Mesothelial cell of epicardium (in vitro differentiated cells): ENCODE measurements at regions not wholly inside any gene's neighbourhood (a gene's known extent, or its start where the extent isn't known, plus 50 kb on each side); places are given as distances from the start of the nearest gene placed in this dataset.

Experiments
- DNase-seq, 2 experiments: peaks; one replicate each; pipeline ENCODE4 v3.0.0; 2021; ENCODE audit warnings: low spot score in 2 of 2; ENCODE audit not compliant: unreplicated experiment in 2 of 2
- H3K27ac Mint-ChIP-seq: 2 replicates; pipeline ENCODE4 v1.8.0; 2021; ENCODE audit warnings: mixed read lengths
- H3K27me3 Mint-ChIP-seq: 2 replicates; pipeline ENCODE4 v1.8.0; 2021; ENCODE audit warnings: low read depth, mixed read lengths
- H3K36me3 Mint-ChIP-seq: 2 replicates; pipeline ENCODE4 v1.8.0; 2021; ENCODE audit warnings: mixed read lengths
- H3K4me1 Mint-ChIP-seq: 2 replicates; pipeline ENCODE4 v1.8.0; 2021; ENCODE audit warnings: mixed read lengths
- H3K4me3 Mint-ChIP-seq: 2 replicates; pipeline ENCODE4 v1.8.0; 2021; ENCODE audit warnings: mild to moderate bottlenecking, moderate library complexity, mixed read lengths
- H3K9me3 Mint-ChIP-seq: 2 replicates; pipeline ENCODE4 v1.8.0; 2021; ENCODE audit warnings: mixed read lengths
- TF ChIP-seq, protein P1 (sequence below): fragments of 200-600 bp; sonication (generic); IDR thresholded peaks from one replicate; pipeline ENCODE4 v1.5.0; 2021; ENCODE audit warnings: antibody characterized with exemption; ENCODE audit not compliant: unreplicated experiment

DNA sequence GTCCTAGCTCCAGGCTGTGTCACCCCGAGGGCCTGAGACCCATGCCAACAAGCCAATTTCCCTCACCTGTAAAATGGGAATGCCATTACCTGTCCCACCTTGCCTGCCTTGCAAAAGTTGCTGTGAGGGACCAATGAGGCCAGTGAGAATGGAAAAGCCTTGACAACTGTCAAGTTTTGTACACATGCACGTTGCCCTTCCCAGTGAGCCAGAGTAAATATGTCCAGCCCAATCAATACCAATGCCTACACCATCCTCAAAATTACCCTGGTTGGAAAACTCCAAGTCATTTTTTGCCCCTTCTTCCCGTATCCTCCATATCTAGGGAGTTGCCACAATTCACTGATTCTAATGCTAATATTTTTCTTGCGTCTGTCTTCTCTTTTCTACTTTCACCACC is 73.5 kb upstream of the RASGRF1 start:
- H3K4me3 Mint-ChIP-seq = no peak overlapping the region
- no peak for DNase-seq
- peaks cover 3% of the 10 kb centered on the region for H3K27me3 Mint-ChIP-seq
- H3K4me1 Mint-ChIP-seq = peaks cover 3% of the 10 kb centered on the region
- H3K9me3 Mint-ChIP-seq = no peaks in the 10 kb centered on the region
- H3K36me3 Mint-ChIP-seq = no peaks in the 10 kb centered on the region
- H3K27ac Mint-ChIP-seq = no peak overlapping the region
- TF ChIP-seq, protein P1, sequence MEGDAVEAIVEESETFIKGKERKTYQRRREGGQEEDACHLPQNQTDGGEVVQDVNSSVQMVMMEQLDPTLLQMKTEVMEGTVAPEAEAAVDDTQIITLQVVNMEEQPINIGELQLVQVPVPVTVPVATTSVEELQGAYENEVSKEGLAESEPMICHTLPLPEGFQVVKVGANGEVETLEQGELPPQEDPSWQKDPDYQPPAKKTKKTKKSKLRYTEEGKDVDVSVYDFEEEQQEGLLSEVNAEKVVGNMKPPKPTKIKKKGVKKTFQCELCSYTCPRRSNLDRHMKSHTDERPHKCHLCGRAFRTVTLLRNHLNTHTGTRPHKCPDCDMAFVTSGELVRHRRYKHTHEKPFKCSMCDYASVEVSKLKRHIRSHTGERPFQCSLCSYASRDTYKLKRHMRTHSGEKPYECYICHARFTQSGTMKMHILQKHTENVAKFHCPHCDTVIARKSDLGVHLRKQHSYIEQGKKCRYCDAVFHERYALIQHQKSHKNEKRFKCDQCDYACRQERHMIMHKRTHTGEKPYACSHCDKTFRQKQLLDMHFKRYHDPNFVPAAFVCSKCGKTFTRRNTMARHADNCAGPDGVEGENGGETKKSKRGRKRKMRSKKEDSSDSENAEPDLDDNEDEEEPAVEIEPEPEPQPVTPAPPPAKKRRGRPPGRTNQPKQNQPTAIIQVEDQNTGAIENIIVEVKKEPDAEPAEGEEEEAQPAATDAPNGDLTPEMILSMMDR = no peak

DNA sequence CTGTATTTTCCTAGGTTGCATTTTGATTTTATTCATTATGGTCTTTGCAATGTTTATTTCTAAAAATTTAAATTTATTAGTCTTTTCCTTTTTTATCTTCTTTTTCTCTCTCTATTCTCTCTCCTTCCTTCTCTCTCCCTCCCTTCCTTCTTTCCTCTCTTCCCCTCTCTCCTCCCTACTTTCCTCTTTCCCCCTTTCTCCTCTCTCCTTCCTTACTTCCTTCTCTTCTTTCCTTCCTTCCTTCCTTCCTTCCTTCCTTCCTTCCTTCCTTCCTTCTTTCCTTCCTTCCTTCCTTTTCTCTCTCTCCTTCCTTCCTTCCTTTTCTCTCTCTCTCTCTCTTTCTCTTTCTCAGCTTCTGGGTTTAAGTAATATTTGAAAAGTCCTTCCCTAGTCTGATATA is 72.8 kb upstream of the RASGRF1 start:
- Mint-ChIP-seq H3K4me3 (no peak overlapping the region), H3K4me1 (no peaks in the 10 kb centered on the region), H3K36me3 (no peaks in the 10 kb centered on the region), H3K27me3 (peaks cover 3% of the 10 kb centered on the region), H3K9me3 (no peaks in the 10 kb centered on the region), H3K27ac (no peak overlapping the region)
- TF ChIP-seq, protein P1 = no peak
- no peak for DNase-seq

DNA sequence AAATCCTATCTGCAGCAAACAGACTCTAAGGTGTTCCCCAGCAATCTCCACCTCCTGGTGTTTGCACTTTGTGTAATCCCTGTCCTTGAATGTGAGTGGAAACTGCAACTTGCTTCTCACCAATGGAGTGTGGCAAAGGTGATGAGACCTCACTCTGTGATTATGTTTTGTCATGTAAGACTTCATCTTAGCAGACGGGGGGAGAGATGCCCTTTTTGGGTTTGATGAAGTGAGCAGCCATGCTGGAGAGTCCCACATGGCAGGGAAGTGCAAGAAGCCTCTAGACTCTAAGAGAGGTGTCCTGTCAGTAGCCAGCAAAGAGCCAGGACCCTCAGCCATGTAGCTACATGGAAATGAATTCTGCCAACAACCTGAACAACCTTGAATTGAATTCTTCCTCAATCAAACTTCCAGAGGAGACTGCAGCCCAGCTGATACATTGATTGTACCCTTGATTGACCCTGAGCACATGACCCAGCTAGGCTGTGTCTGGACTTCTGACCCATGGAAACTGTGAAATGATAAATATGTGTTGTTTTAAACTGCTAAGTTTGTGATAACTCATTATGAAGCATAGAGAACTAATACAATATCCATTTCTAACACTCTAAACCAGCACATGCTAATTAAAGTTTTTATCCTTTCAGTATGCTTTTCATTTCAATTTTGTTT is 71.4 kb upstream of the RASGRF1 start:
- peaks cover 3% of the 10 kb centered on the region for H3K27me3 Mint-ChIP-seq
- DNase-seq = no peak
- TF ChIP-seq, protein P1 = no peak
- H3K4me3 Mint-ChIP-seq = no peak overlapping the region
- no peaks in the 10 kb centered on the region for H3K36me3 Mint-ChIP-seq
- no peaks in the 10 kb centered on the region for H3K4me1 Mint-ChIP-seq
- no peaks in the 10 kb centered on the region for H3K9me3 Mint-ChIP-seq
- H3K27ac Mint-ChIP-seq = no peak overlapping the region

DNA sequence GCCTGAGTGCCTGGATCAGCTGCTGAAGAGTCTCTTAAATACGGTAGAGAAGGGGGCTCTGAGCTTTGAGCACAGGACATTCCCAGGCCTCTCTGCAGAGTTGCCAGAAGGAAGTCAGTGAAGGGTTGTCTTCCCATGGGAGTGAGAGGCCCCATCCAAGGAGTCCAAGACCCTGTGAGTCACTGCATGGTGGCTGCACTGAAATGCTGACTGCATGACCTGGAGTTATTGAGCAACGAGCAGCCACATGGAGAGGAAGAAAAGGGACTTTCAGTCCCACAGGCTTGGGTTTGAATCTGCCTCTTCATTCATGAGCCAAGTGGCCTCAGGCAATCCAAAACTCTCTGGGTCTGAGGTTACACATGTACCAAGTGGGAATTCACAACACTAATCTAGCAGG is 69.6 kb upstream of the RASGRF1 start:
- no peak for DNase-seq
- peaks cover 7% of the 10 kb centered on the region for H3K4me1 Mint-ChIP-seq
- H3K4me3 Mint-ChIP-seq = no peak overlapping the region
- H3K27ac Mint-ChIP-seq = no peak overlapping the region
- H3K27me3 Mint-ChIP-seq = peaks cover 2% of the 10 kb centered on the region
- no peaks in the 10 kb centered on the region for H3K36me3 Mint-ChIP-seq
- no peaks in the 10 kb centered on the region for H3K9me3 Mint-ChIP-seq
- TF ChIP-seq, protein P1 = no peak

DNA sequence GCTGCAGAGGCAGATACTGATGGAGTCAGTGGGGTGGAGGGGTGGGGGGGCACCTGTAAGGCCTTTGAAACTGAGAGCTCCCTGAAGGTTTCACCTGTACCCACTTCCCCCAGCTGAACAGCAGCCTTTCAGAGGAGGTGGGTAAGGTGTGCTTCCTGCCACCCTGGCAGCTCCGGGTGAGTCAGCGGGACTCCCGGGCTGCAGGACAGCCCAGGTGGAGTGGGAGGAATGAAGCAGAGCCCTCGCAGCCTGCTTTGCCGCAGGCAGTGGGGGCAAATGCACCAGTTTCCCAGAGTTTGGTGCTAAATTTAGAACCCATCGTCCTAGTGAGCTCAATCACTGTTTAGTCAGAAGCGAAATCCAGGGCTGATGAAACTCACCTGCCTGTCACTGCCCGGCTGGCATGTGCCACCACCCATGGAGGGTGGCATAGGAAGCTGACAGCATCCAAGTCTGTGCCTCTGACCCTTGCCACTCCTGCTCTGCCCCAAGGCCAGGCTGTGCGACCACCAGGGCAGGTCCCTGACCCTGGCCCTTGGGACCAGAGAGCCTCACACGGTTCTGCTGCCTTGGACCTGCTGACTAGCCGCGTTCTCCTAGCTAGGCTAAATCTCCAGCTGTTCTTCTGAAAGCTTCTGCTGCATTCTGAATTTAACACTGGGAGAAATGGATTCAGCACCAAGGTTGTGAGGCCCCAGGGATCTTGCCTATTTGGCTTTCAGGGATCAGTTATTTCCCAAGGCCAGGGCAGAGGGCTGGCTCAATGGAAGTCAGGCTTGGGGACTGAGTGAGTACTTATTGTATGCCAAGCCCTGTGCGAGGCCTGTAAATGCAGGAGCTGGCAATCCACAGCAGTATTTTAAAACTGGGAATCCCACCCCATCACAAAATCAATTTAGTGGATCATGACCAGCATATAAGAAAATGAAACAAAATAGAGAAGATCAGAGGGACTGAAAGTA is 67.3 kb upstream of the RASGRF1 start:
- TF ChIP-seq, protein P1 = no peak
- Mint-ChIP-seq H3K9me3 (no peaks in the 10 kb centered on the region), H3K4me1 (peaks cover 15% of the 10 kb centered on the region), H3K4me3 (no peak overlapping the region), H3K36me3 (no peaks in the 10 kb centered on the region), H3K27me3 (no peaks in the 10 kb centered on the region), H3K27ac (no peak overlapping the region)
- no peak for DNase-seq
